ENCODE measurements at regions not wholly inside any gene's neighbourhood (a gene's known extent, or its start where the extent isn't known, plus 50 kb on each side); places are given as distances from the start of the nearest gene placed in this dataset.

GRCh38 chr13:85303630-85304029, 495.6 kb downstream of the SLITRK6 start:
- H3K9me3 ChIP-seq = no peaks in the 10 kb centered on the region
- no peak for DNase-seq
- H3K4me1 ChIP-seq = no peaks in the 10 kb centered on the region
- no peaks in the 10 kb centered on the region for H3K36me3 ChIP-seq
- no peak for ATAC-seq
- intact Hi-C loops (cut with DNase I) = no loop called here
- no peak for TF ChIP-seq CTCF (IDR thresholded peaks at IDR 0.05)
- no peak overlapping the region for H3K4me3 ChIP-seq
- H3K27me3 ChIP-seq (ENCODE audit: low read depth) = no peaks in the 10 kb centered on the region
- H3K27ac ChIP-seq = no peak overlapping the region

GRCh38 chr13:85298387-85298924, 500.8 kb downstream of the SLITRK6 start:
- no peak for DNase-seq

GRCh38 chr13:85288698-85289097, 510.5 kb downstream of the SLITRK6 start:
- TF ChIP-seq CTCF (IDR thresholded peaks at IDR 0.05) = no peak
- Histone ChIP-seq H3K9me3 (no peaks in the 10 kb centered on the region), H3K4me1 (no peaks in the 10 kb centered on the region), H3K36me3 (no peaks in the 10 kb centered on the region), H3K4me3 (no peak overlapping the region), H3K27ac (no peak overlapping the region), H3K27me3 (ENCODE audit: low read depth) (no peaks in the 10 kb centered on the region)
- ATAC-seq (peak in 1 of 2 donors; percentile 32), DNase-seq (no peak)
- intact Hi-C loops (cut with DNase I) = no loop called here

More at GRCh38 chr13:85298387-85298924, 500.8 kb downstream of the SLITRK6 start:
- intact Hi-C loops (cut with DNase I) = no loop called here
- H3K4me3 ChIP-seq = no peak overlapping the region
- no peak overlapping the region for H3K27ac ChIP-seq
- H3K9me3 ChIP-seq = no peaks in the 10 kb centered on the region
- no peaks in the 10 kb centered on the region for H3K36me3 ChIP-seq
- H3K4me1 ChIP-seq = no peaks in the 10 kb centered on the region
- ATAC-seq = no peak
- H3K27me3 ChIP-seq (ENCODE audit: low read depth) = no peaks in the 10 kb centered on the region
- no peak for TF ChIP-seq CTCF (IDR thresholded peaks at IDR 0.05)

GRCh38 chr13:85287528-85287927, 511.7 kb downstream of the SLITRK6 start:
- ATAC-seq (no peak), DNase-seq (no peak)
- TF ChIP-seq CTCF (IDR thresholded peaks at IDR 0.05) = no peak
- no peaks in the 10 kb centered on the region for H3K4me1 ChIP-seq
- H3K27ac ChIP-seq = no peak overlapping the region
- no peaks in the 10 kb centered on the region for H3K27me3 ChIP-seq (ENCODE audit: low read depth)
- intact Hi-C loops (cut with DNase I) = no loop called here
- H3K9me3 ChIP-seq = no peaks in the 10 kb centered on the region
- H3K36me3 ChIP-seq = no peaks in the 10 kb centered on the region
- H3K4me3 ChIP-seq = no peak overlapping the region

GRCh38 chr13:85286081-85286480, 513.1 kb downstream of the SLITRK6 start:
- TF ChIP-seq CTCF (IDR thresholded peaks at IDR 0.05) = no peak
- ATAC-seq (no peak), DNase-seq (no peak)
- Histone ChIP-seq H3K36me3 (no peaks in the 10 kb centered on the region), H3K9me3 (no peaks in the 10 kb centered on the region), H3K27me3 (ENCODE audit: low read depth) (no peaks in the 10 kb centered on the region), H3K27ac (no peak overlapping the region), H3K4me3 (no peak overlapping the region), H3K4me1 (no peaks in the 10 kb centered on the region)
- intact Hi-C loops (cut with DNase I) = no loop called here

GRCh38 chr13:85284349-85284748, 514.9 kb downstream of the SLITRK6 start:
- no peak for TF ChIP-seq CTCF (IDR thresholded peaks at IDR 0.05)
- ATAC-seq (no peak), DNase-seq (no peak)
- H3K27ac ChIP-seq = no peak overlapping the region
- H3K9me3 ChIP-seq = no peaks in the 10 kb centered on the region
- no peaks in the 10 kb centered on the region for H3K36me3 ChIP-seq
- H3K4me1 ChIP-seq = no peaks in the 10 kb centered on the region
- no peaks in the 10 kb centered on the region for H3K27me3 ChIP-seq (ENCODE audit: low read depth)
- H3K4me3 ChIP-seq = no peak overlapping the region
- intact Hi-C loops (cut with DNase I) = no loop called here
